Mesothelial cell of epicardium (in vitro differentiated cells): ENCODE measurements at regions not wholly inside any gene's neighbourhood (a gene's known extent, or its start where the extent isn't known, plus 50 kb on each side); places are given as distances from the start of the nearest gene placed in this dataset.

Source experiments
- DNase-seq, 2 experiments: peaks; one replicate each; pipeline ENCODE4 v3.0.0; 2021; ENCODE audit warnings: low spot score in 2 of 2; ENCODE audit not compliant: unreplicated experiment in 2 of 2
- H3K27ac Mint-ChIP-seq: 2 replicates; pipeline ENCODE4 v1.8.0; 2021; ENCODE audit warnings: mixed read lengths
- H3K27me3 Mint-ChIP-seq: 2 replicates; pipeline ENCODE4 v1.8.0; 2021; ENCODE audit warnings: low read depth, mixed read lengths
- H3K36me3 Mint-ChIP-seq: 2 replicates; pipeline ENCODE4 v1.8.0; 2021; ENCODE audit warnings: mixed read lengths
- H3K4me1 Mint-ChIP-seq: 2 replicates; pipeline ENCODE4 v1.8.0; 2021; ENCODE audit warnings: mixed read lengths
- H3K4me3 Mint-ChIP-seq: 2 replicates; pipeline ENCODE4 v1.8.0; 2021; ENCODE audit warnings: mild to moderate bottlenecking, moderate library complexity, mixed read lengths
- H3K9me3 Mint-ChIP-seq: 2 replicates; pipeline ENCODE4 v1.8.0; 2021; ENCODE audit warnings: mixed read lengths
- TF ChIP-seq, protein P1 (sequence below): fragments of 200-600 bp; sonication (generic); IDR thresholded peaks from one replicate; pipeline ENCODE4 v1.5.0; 2021; ENCODE audit warnings: antibody characterized with exemption; ENCODE audit not compliant: unreplicated experiment

DNA sequence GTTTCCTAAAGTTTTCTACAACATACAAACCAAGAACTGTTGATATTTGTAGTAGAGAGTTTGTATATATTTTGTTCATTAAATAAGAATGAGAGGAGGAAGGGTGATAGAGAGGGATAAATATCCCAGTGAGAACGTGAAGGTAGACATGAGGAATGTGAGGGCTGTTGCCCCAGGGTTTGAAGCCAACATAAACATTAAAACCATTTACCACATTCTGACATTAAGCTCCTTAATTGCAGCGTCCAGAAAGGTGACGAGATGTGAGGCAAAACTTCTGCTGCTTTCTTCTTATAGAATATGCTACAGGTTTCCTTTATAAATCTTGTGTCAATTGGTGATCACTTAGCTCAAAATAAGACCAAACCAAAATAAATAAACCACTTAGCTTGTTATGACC, 267.8 kb upstream of the CNTN4 start:
- H3K27me3 Mint-ChIP-seq, result no peaks in the 10 kb centered on the region
- peaks cover 12% of the 10 kb centered on the region for H3K9me3 Mint-ChIP-seq
- H3K27ac Mint-ChIP-seq, result peak overlapping the region; percentile 60
- peaks cover 13% of the 10 kb centered on the region for H3K4me1 Mint-ChIP-seq
- DNase-seq, result no peak
- no peak overlapping the region for H3K4me3 Mint-ChIP-seq
- no peaks in the 10 kb centered on the region for H3K36me3 Mint-ChIP-seq
- TF ChIP-seq, protein P1, sequence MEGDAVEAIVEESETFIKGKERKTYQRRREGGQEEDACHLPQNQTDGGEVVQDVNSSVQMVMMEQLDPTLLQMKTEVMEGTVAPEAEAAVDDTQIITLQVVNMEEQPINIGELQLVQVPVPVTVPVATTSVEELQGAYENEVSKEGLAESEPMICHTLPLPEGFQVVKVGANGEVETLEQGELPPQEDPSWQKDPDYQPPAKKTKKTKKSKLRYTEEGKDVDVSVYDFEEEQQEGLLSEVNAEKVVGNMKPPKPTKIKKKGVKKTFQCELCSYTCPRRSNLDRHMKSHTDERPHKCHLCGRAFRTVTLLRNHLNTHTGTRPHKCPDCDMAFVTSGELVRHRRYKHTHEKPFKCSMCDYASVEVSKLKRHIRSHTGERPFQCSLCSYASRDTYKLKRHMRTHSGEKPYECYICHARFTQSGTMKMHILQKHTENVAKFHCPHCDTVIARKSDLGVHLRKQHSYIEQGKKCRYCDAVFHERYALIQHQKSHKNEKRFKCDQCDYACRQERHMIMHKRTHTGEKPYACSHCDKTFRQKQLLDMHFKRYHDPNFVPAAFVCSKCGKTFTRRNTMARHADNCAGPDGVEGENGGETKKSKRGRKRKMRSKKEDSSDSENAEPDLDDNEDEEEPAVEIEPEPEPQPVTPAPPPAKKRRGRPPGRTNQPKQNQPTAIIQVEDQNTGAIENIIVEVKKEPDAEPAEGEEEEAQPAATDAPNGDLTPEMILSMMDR, result no peak

DNA sequence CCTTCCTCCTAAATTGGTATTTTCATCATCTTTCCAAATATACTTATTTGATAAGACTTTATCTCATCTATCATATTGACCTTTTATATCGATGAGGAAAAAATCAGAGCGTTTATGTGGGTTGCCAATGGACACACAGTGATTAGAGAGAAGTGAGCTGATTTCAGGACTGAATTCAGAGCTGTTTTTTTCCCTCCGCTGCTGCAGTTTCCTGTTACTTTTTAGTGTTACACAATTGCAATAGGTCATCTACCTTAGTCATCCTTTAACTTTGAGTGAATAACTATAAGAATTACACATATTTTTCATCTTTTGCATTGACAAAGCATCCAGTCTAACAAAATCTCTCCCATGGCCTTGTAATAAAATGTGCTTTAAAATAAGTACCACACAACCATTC, 266.3 kb upstream of the CNTN4 start:
- H3K9me3 Mint-ChIP-seq, result peaks cover 12% of the 10 kb centered on the region
- TF ChIP-seq, protein P1, result no peak
- DNase-seq, result no peak
- no peak overlapping the region for H3K4me3 Mint-ChIP-seq
- H3K27me3 Mint-ChIP-seq, result no peaks in the 10 kb centered on the region
- peaks cover 13% of the 10 kb centered on the region for H3K4me1 Mint-ChIP-seq
- H3K27ac Mint-ChIP-seq, result no peak overlapping the region
- H3K36me3 Mint-ChIP-seq, result no peaks in the 10 kb centered on the region

DNA sequence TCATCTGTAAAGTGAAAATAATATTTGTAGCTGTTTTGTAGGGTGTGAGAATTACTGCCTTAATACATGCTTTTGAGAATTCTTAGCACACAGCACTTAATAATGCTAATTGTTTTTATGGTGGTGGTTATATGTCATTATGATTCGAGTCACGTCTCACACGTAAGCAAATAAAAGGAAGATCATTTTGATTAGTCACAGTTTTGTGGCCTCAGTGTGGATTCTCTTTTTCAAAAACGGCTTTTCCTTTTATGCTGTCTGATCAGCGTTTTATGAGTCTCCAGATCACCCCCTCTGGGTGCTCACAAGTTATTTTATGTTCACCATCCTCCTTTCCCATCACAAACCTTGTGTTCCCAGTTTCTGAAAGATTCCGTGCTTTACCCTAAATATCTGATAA, 255.6 kb upstream of the CNTN4 start:
- H3K4me1 Mint-ChIP-seq, result peaks cover 43% of the 10 kb centered on the region
- H3K36me3 Mint-ChIP-seq, result peaks cover 2% of the 10 kb centered on the region
- no peaks in the 10 kb centered on the region for H3K27me3 Mint-ChIP-seq
- TF ChIP-seq, protein P1, result no peak
- H3K4me3 Mint-ChIP-seq, result no peak overlapping the region
- H3K27ac Mint-ChIP-seq, result peak overlapping the region; percentile 0
- no peak for DNase-seq
- no peaks in the 10 kb centered on the region for H3K9me3 Mint-ChIP-seq

DNA sequence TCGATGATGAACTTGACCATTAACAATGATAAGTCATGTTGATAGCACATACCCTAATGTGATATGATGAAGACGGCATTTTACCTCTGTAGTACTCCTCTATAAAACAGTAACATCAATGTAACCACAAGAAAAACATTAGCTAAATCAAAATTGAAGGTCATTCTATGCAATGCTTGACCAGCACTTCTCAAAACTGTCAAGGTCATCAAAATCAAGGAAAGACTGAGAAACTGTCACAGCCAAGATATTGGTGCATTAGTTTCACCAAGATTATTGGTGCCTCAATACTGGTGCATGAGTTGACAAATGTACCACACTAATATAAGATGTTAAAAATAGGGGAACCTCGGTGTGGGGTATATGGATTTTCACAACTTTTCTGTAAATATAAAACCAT, 251.1 kb upstream of the CNTN4 start:
- Mint-ChIP-seq H3K27me3 (no peaks in the 10 kb centered on the region), H3K27ac (peak overlapping the region; percentile 83), H3K36me3 (no peaks in the 10 kb centered on the region), H3K9me3 (no peaks in the 10 kb centered on the region), H3K4me3 (no peak overlapping the region), H3K4me1 (peaks cover 52% of the 10 kb centered on the region)
- TF ChIP-seq, protein P1, result no peak
- no peak for DNase-seq

DNA sequence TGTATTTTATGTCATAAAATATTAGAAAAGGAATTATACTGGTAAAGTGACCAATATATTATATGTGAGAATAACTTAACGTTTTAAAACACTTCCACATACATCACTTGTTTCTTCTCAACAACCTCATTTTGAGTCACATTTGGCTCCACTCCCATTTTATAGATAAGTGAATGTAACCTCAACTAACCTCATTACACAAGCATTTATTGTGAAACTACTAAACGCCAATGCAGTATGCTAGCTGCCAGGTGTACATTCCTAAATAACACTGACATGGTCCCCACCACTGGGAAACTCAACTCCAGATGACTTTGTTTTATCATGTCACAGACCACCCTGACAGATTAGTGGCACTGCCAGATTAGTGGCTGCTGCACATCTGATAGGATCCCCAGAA, 249.7 kb upstream of the CNTN4 start:
- H3K27me3 Mint-ChIP-seq, result no peaks in the 10 kb centered on the region
- TF ChIP-seq, protein P1, result no peak
- no peaks in the 10 kb centered on the region for H3K9me3 Mint-ChIP-seq
- H3K27ac Mint-ChIP-seq, result no peak overlapping the region
- peaks cover 44% of the 10 kb centered on the region for H3K4me1 Mint-ChIP-seq
- H3K4me3 Mint-ChIP-seq, result no peak overlapping the region
- no peaks in the 10 kb centered on the region for H3K36me3 Mint-ChIP-seq
- DNase-seq, result no peak

DNA sequence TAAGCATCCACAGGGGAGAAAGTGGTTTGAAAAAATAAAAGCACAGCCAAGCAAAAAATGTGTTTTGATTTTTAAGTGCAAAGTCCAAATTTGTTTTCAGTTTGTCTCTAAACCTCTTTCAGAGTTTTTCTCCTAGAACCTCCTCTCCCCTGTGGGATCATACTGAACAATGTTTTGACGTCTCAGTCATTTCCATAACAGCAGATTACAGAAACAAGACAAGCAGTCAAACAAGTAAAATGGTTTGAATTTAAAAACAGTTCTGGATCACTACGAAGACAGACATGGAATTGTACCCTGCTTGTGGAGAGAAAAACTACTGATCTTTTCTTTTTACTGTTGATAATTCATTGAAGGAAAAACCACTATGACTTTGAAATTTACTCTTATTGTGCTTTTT, 245.7 kb upstream of the CNTN4 start:
- H3K4me1 Mint-ChIP-seq, result peaks cover 15% of the 10 kb centered on the region
- no peaks in the 10 kb centered on the region for H3K27me3 Mint-ChIP-seq
- TF ChIP-seq, protein P1, result no peak
- H3K27ac Mint-ChIP-seq, result no peak overlapping the region
- no peak overlapping the region for H3K4me3 Mint-ChIP-seq
- no peaks in the 10 kb centered on the region for H3K36me3 Mint-ChIP-seq
- no peak for DNase-seq
- no peaks in the 10 kb centered on the region for H3K9me3 Mint-ChIP-seq
